Skeletal muscle satellite cell (primary cell): ENCODE measurements at regions not wholly inside any gene's neighbourhood (a gene's known extent, or its start where the extent isn't known, plus 50 kb on each side); places are given as distances from the start of the nearest gene placed in this dataset.
"Not testable (repeated sequence)": the region's sequence is repeated elsewhere in the genome, so short reads cannot be mapped to it uniquely, and the experiment has no call there.

Experiments
- H3K27me3 ChIP-seq: 2 replicates; pipeline ENCODE4 v1.7.0; 2013; ENCODE audit warnings: low read length; ENCODE audit not compliant: control insufficient read depth, insufficient read depth
- H3K36me3 ChIP-seq: 2 replicates; pipeline ENCODE4 v1.7.0; 2013; ENCODE audit warnings: mild to moderate bottlenecking, control low read depth, low read length; ENCODE audit not compliant: insufficient read depth
- H3K4me1 ChIP-seq: 2 replicates; pipeline ENCODE4 v1.7.0; 2013; ENCODE audit warnings: low read length; ENCODE audit not compliant: control insufficient read depth, insufficient read depth
- H3K4me2 ChIP-seq: 2 replicates; pipeline ENCODE4 v1.7.0; 2013; ENCODE audit warnings: mild to moderate bottlenecking, low read length
- H3K4me3 ChIP-seq: 2 replicates; pipeline ENCODE4 v1.7.0; 2013; ENCODE audit warnings: low read length
- H3K9ac ChIP-seq: 2 replicates; pipeline ENCODE4 v1.7.0; 2013; ENCODE audit warnings: mild to moderate bottlenecking, low read depth, low read length, moderate library complexity
- H3K9me3 ChIP-seq: replicated peaks from 2 replicates; pipeline ENCODE4 v1.7.0; 2013; ENCODE audit warnings: mild to moderate bottlenecking, control low read depth, low read length

- no peak overlapping the region for H3K4me3 ChIP-seq
- no peaks in the 10 kb centered on the region for H3K4me1 ChIP-seq
- no peaks in the 10 kb centered on the region for H3K9me3 ChIP-seq
- H3K9ac ChIP-seq = no peak overlapping the region
- no peak overlapping the region for H3K4me2 ChIP-seq
- no peaks in the 10 kb centered on the region for H3K27me3 ChIP-seq
- no peaks in the 10 kb centered on the region for H3K36me3 ChIP-seq
These were observed 128.3 kb upstream of the CARMIL1 start for GRCh38 chr6:25150863-25151262.

DNA sequence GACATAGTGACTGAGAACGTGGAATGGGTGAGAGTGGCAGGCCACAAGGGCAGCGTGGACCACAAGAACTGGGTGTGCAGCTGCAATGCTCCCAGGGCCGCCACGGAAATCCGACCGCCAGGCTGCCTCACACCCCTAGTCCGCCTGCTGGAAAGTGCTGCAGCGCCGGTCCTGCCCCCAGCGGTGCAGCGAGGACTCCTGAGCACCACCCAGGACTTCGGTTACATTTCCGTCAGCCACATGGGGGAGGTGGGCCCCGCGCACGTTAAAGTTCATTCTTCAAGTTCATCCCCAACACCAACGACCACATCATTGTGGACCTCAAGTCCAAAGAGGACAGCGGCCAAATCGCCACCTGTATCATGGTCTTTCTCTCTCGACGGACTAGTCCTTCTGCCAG is 126.1 kb upstream of the CARMIL1 start:
- no peaks in the 10 kb centered on the region for H3K27me3 ChIP-seq
- H3K9me3 ChIP-seq = no peaks in the 10 kb centered on the region
- H3K4me1 ChIP-seq = no peaks in the 10 kb centered on the region
- no peak overlapping the region for H3K4me2 ChIP-seq
- no peak overlapping the region for H3K4me3 ChIP-seq
- no peak overlapping the region for H3K9ac ChIP-seq
- no peaks in the 10 kb centered on the region for H3K36me3 ChIP-seq

DNA sequence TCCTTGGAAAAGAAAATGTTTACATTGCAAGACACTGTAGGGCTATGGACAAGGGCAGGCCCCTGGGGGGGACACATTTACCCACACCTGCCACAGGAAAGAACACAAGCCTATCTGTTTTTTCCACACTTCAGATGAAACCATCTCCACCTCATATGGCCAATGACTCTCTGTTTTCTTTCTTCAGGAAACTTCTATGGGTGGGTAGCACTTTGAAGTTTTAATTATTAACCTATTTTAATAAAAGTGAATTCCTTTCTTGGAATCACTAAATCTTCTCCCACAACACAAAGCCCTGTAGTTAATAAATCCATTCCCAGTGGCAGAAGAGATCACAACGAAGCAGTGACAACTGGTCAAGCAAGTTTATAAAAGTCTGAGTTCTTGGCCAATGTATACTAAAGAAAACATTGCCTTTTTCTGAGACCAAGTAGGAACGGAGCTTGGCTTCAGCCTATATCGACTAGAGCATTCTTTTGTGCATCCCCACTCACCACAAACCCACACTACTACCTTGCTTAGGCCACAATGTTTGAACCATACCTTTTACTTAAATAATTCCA is 125.1 kb upstream of the CARMIL1 start:
- Histone ChIP-seq H3K4me3 (no peak overlapping the region), H3K27me3 (no peaks in the 10 kb centered on the region), H3K9ac (no peak overlapping the region), H3K9me3 (no peaks in the 10 kb centered on the region), H3K4me2 (no peak overlapping the region), H3K36me3 (no peaks in the 10 kb centered on the region), H3K4me1 (no peaks in the 10 kb centered on the region)

DNA sequence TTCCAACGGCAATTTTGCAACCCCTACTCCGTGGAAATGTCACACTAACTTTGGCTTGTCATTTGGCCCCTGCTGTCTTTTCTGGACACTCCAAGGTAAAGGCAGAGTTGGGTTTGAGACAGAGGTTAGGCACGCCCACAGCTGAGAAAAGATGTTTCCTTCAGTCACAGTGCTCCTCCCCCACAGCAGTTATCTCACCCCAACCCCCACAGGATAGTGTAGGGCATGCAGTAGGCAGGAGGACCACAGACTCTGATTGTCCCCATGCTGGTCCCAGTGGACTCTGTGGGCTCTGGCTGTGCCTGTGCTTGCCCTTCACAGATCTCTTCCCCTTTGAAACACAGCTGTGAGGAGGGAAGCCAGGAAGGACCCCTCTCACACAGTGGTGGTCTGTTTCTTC is 124.0 kb upstream of the CARMIL1 start:
- H3K36me3 ChIP-seq = no peaks in the 10 kb centered on the region
- H3K4me3 ChIP-seq = no peak overlapping the region

DNA sequence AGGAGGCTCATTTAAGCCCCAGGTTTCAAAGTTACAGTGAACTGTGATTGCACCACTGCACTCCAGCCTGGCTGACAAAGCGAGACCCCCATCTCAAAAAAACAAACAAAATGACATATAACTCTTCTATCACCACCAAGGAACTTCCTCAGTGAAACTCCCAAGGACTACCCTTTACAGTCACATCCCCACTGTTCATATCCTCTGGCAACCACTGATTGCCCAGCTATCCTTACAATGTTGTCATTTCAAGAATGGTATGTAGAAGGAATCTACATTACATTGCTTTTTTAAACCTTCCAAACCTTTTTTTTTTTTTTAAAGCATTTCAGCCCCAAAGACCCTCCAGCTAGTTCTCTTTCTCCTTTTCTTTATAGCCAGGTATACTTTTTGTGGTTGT is 123.1 kb upstream of the CARMIL1 start:
- no peaks in the 10 kb centered on the region for H3K36me3 ChIP-seq
- H3K4me1 ChIP-seq = no peaks in the 10 kb centered on the region
- no peaks in the 10 kb centered on the region for H3K27me3 ChIP-seq
- no peak overlapping the region for H3K4me2 ChIP-seq
- H3K9ac ChIP-seq = no peak overlapping the region
- no peaks in the 10 kb centered on the region for H3K9me3 ChIP-seq
- H3K4me3 ChIP-seq = no peak overlapping the region

More for the DNA sequence above, 124.0 kb upstream of the CARMIL1 start:
- H3K9me3 ChIP-seq = no peaks in the 10 kb centered on the region
- H3K4me2 ChIP-seq = no peak overlapping the region
- H3K27me3 ChIP-seq = no peaks in the 10 kb centered on the region
- H3K9ac ChIP-seq = no peak overlapping the region
- H3K4me1 ChIP-seq = no peaks in the 10 kb centered on the region

GRCh38 chr6:25157183-25157582 is 122.0 kb upstream of the CARMIL1 start:
- no peak overlapping the region for H3K9ac ChIP-seq
- no peaks in the 10 kb centered on the region for H3K9me3 ChIP-seq
- H3K4me1 ChIP-seq = no peaks in the 10 kb centered on the region
- no peak overlapping the region for H3K4me3 ChIP-seq
- no peak overlapping the region for H3K4me2 ChIP-seq
- no peaks in the 10 kb centered on the region for H3K36me3 ChIP-seq
- H3K27me3 ChIP-seq = no peaks in the 10 kb centered on the region

DNA sequence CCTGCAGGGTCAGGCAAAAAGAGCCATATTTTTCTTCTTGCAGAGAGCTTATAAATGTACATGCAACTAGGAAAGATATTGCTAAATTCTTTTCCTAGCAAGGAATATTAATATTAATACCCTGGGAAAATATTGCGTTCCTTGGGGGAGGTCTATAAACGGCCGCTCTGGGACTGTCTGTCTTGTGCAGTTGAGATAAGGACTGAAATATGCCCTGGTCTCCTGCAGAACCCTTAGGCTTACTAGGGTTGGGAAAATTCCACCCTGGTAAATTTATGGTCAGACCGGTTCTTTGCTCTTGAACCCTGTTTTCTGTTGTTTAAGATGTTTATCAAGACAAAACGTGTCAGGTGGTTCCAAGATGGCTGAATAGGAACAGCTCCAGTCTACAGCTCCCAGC is 121.3 kb upstream of the CARMIL1 start:
- Histone ChIP-seq H3K27me3 (no peaks in the 10 kb centered on the region), H3K4me2 (no peak overlapping the region), H3K9me3 (no peaks in the 10 kb centered on the region), H3K4me3 (no peak overlapping the region), H3K4me1 (no peaks in the 10 kb centered on the region), H3K9ac (no peak overlapping the region), H3K36me3 (no peaks in the 10 kb centered on the region)

DNA sequence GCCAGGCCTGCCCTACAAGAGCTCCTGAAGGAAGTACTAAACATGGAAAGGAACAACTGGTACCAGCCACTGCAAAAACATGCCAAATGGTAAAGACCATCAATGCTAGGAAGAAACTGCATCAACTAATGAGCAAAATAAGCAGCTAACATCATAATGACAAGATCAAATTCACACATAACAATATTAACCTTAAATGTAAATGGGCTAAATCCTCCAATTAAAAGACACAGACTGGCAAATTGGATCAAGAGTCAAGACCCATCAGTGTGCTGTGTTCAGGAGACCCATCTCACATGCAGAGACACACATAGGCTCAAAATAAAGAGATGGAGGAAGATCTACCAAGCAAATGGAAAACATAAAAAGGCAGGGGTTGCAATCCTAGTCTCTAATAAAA is 119.0 kb upstream of the CARMIL1 start:
- not testable (repeated sequence) for H3K9me3 ChIP-seq, H3K36me3 ChIP-seq, H3K4me1 ChIP-seq, H3K4me2 ChIP-seq, H3K4me3 ChIP-seq, H3K9ac ChIP-seq, H3K27me3 ChIP-seq

DNA sequence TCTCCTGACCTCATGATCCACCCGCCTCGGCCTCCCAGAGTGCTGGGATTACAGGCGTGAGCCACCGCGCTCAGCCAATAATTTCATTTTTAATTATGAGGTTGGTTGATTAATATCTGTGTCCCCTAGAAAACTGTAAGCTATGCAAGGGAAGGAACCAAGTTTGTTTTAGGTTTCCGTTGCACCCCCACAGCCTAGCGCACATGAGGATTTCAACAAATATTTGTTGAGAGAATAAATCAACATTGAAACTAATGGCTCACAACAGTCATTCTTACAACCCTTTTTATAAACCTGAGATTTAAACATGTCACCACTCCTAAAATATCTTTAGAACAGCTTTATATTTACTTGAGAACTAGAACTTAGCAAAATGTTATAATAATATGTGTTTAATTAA is 114.0 kb upstream of the CARMIL1 start:
- no peak overlapping the region for H3K4me2 ChIP-seq
- H3K9ac ChIP-seq = no peak overlapping the region
- H3K9me3 ChIP-seq = no peaks in the 10 kb centered on the region
- no peaks in the 10 kb centered on the region for H3K27me3 ChIP-seq
- H3K36me3 ChIP-seq = no peaks in the 10 kb centered on the region
- no peak overlapping the region for H3K4me3 ChIP-seq
- peaks cover 9% of the 10 kb centered on the region for H3K4me1 ChIP-seq

DNA sequence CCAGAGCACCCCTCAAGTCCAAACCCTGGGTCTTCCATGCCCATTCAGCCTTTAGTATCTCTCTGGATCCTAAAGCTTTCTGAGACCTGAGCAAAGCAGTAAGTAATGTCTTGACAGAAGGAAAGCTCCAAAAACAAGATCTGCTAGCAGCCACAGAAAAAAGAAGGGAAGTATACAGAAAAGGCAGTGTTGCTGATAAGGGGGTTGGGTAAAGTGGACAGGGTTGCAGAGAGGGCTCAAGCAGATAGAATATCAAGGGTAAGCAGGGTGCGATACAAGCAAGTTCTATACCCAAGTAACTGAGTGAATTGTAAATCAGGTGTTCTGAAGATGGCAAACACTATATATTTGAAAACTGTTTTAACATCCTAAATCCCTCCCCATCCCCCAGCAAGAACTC is 113.4 kb upstream of the CARMIL1 start:
- H3K9me3 ChIP-seq = no peaks in the 10 kb centered on the region
- no peaks in the 10 kb centered on the region for H3K27me3 ChIP-seq
- H3K4me3 ChIP-seq = no peak overlapping the region
- H3K36me3 ChIP-seq = no peaks in the 10 kb centered on the region
- H3K4me2 ChIP-seq = no peak overlapping the region
- H3K4me1 ChIP-seq = peaks cover 9% of the 10 kb centered on the region
- no peak overlapping the region for H3K9ac ChIP-seq

DNA sequence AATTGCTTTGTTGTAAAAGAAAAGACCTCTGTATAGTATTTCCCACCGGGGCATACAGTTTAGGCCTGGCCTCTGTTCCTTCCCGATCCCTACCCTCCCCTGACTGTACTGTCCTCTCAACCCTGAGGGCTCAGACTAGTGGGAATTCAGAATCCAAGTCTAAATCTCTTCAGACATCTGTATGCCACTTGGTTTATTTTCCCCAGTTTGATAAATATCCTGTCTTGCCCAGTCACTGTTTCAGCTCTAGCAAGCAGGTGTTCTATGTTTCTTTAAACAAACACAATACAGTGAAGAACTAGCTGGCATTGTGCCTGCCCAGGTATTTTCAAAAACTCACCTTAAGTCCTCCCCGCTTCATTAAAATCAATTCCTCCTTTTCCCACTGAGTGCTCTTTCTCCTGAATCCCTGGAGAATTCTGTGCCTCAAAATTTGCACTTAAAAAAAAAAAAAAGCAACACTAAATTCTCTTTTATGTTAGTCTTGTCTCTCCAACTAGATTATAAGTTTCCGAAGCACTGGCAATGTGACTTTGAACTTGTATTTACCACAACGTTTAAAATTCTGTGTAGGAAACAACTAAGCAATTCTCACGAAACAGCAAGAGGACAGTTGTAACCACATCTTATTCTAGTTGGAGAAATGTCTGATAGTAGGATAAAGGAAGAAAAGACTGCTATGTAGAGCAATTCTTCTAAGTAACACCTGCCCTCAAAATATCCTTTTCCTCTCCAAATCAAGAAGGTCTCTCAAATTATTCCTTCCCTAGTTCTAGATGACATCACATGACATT is 112.0 kb upstream of the CARMIL1 start:
- peaks cover 10% of the 10 kb centered on the region for H3K4me1 ChIP-seq
- H3K27me3 ChIP-seq = no peaks in the 10 kb centered on the region
- no peak overlapping the region for H3K9ac ChIP-seq
- H3K36me3 ChIP-seq = no peaks in the 10 kb centered on the region
- no peaks in the 10 kb centered on the region for H3K9me3 ChIP-seq
- H3K4me2 ChIP-seq = no peak overlapping the region
- no peak overlapping the region for H3K4me3 ChIP-seq

DNA sequence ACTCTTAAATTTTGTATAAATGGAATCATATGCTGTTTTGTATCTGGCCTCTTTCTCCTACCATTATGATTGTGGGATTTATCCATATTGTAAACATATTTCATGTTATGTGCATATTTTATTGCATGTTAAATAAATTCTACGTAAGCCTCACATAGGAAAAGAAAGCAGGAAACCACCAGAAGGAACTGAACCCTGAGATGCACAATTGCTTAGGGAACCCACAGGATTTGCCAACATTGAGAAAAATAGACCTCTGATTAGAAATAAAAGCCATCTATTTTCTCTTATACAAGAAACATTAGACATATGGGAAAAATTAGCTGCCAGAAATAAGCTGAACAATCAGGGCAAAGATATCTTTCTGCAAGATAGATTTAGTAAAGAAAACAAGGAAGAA is 111.2 kb upstream of the CARMIL1 start:
- Histone ChIP-seq H3K27me3 (no peaks in the 10 kb centered on the region), H3K36me3 (no peaks in the 10 kb centered on the region), H3K4me2 (no peak overlapping the region), H3K9me3 (no peaks in the 10 kb centered on the region), H3K4me1 (peaks cover 18% of the 10 kb centered on the region), H3K9ac (no peak overlapping the region), H3K4me3 (no peak overlapping the region)
